DND-41 (cell line): ENCODE measurements at regions not wholly inside any gene's neighbourhood (a gene's known extent, or its start where the extent isn't known, plus 50 kb on each side); places are given as distances from the start of the nearest gene placed in this dataset.

ENCODE experiments used
- CTCF ChIP-seq: IDR thresholded peaks from 2 replicates; pipeline ENCODE4 v1.5.1; 2012; ENCODE audit warnings: borderline replicate concordance, low read length, moderate library complexity, mild to moderate bottlenecking; ENCODE audit not compliant: poor library complexity, severe bottlenecking; ENCODE audit errors: extremely low read depth
- EZH2 ChIP-seq: IDR thresholded peaks from 3 replicates; pipeline ENCODE4 v1.6.1; 2012; ENCODE audit warnings: borderline replicate concordance, low read depth, mild to moderate bottlenecking, moderate library complexity, low read length, inconsistent platforms; ENCODE audit not compliant: severe bottlenecking

GRCh38 chr21:35478161-35479064, 429.3 kb upstream of the RUNX1 start:
- TF ChIP-seq CTCF, result no peak
- no peak for TF ChIP-seq EZH2
